ENCODE measurements at regions not wholly inside any gene's neighbourhood (a gene's known extent, or its start where the extent isn't known, plus 50 kb on each side); places are given as distances from the start of the nearest gene placed in this dataset.

GRCh38 chr7:113799896-113800295, 118.9 kb downstream of the PPP1R3A start:
- Histone ChIP-seq H3K36me3 (ENCODE audit: insufficient read depth) (no peaks in the 10 kb centered on the region), H3K4me3 (ENCODE audit: low read depth, low read length) (no peak overlapping the region), H3K4me1 (ENCODE audit: insufficient read depth) (no peaks in the 10 kb centered on the region), H3K27ac (ENCODE audit: low read depth) (no peak overlapping the region)
- no peak for DNase-seq (ENCODE audit: extremely low spot score)
- WGBS: 78% methylated on average over 3 of the region's 3 CpGs

GRCh38 chr7:113797420-113798010, 121.3 kb downstream of the PPP1R3A start:
- 77% methylated on average over 2 of the region's 2 CpGs for WGBS
- no peaks in the 10 kb centered on the region for H3K36me3 ChIP-seq (ENCODE audit: insufficient read depth)
- no peaks in the 10 kb centered on the region for H3K4me1 ChIP-seq (ENCODE audit: insufficient read depth)
- H3K4me3 ChIP-seq (ENCODE audit: low read depth, low read length): no peak overlapping the region
- no peak overlapping the region for H3K27ac ChIP-seq (ENCODE audit: low read depth)
- DNase-seq (ENCODE audit: extremely low spot score): no peak

GRCh38 chr7:113796557-113796956, 122.3 kb downstream of the PPP1R3A start:
- H3K27ac ChIP-seq (ENCODE audit: low read depth): no peak overlapping the region
- no peaks in the 10 kb centered on the region for H3K4me1 ChIP-seq (ENCODE audit: insufficient read depth)
- WGBS: 68% methylated on average over 2 of the region's 2 CpGs
- H3K36me3 ChIP-seq (ENCODE audit: insufficient read depth): no peaks in the 10 kb centered on the region
- H3K4me3 ChIP-seq (ENCODE audit: low read depth, low read length): no peak overlapping the region
- DNase-seq (ENCODE audit: extremely low spot score): no peak

GRCh38 chr7:113794573-113794972, 124.2 kb downstream of the PPP1R3A start:
- no peak for DNase-seq (ENCODE audit: extremely low spot score)
- WGBS: 73% methylated on average over 1 of the region's 1 CpG
- no peak overlapping the region for H3K4me3 ChIP-seq (ENCODE audit: low read depth, low read length)
- no peaks in the 10 kb centered on the region for H3K36me3 ChIP-seq (ENCODE audit: insufficient read depth)
- no peak overlapping the region for H3K27ac ChIP-seq (ENCODE audit: low read depth)
- H3K4me1 ChIP-seq (ENCODE audit: insufficient read depth): no peaks in the 10 kb centered on the region

- H3K27ac ChIP-seq (ENCODE audit: low read depth): no peak overlapping the region
- H3K4me1 ChIP-seq (ENCODE audit: insufficient read depth): no peaks in the 10 kb centered on the region
- no peaks in the 10 kb centered on the region for H3K36me3 ChIP-seq (ENCODE audit: insufficient read depth)
- no peak overlapping the region for H3K4me3 ChIP-seq (ENCODE audit: low read depth, low read length)
- no peak for DNase-seq (ENCODE audit: extremely low spot score)
- 81% methylated on average over 3 of the region's 3 CpGs for WGBS
Observed at GRCh38 chr7:113793171-113793570, 125.6 kb downstream of the PPP1R3A start.

GRCh38 chr7:113790025-113790424, 128.8 kb downstream of the PPP1R3A start:
- Histone ChIP-seq H3K4me3 (ENCODE audit: low read depth, low read length) (no peak overlapping the region), H3K4me1 (ENCODE audit: insufficient read depth) (no peaks in the 10 kb centered on the region), H3K27ac (ENCODE audit: low read depth) (no peak overlapping the region), H3K36me3 (ENCODE audit: insufficient read depth) (no peaks in the 10 kb centered on the region)
- 79% methylated on average over 4 of the region's 4 CpGs for WGBS
- DNase-seq (ENCODE audit: extremely low spot score): no peak

GRCh38 chr7:113787106-113787505, 131.7 kb downstream of the PPP1R3A start:
- no peak for DNase-seq (ENCODE audit: extremely low spot score)
- Histone ChIP-seq H3K36me3 (ENCODE audit: insufficient read depth) (no peaks in the 10 kb centered on the region), H3K4me1 (ENCODE audit: insufficient read depth) (no peaks in the 10 kb centered on the region), H3K4me3 (ENCODE audit: low read depth, low read length) (no peak overlapping the region), H3K27ac (ENCODE audit: low read depth) (no peak overlapping the region)
- WGBS: 91% methylated on average over 2 of the region's 2 CpGs

GRCh38 chr7:113784956-113785355, 133.9 kb downstream of the PPP1R3A start:
- H3K4me3 ChIP-seq (ENCODE audit: low read depth, low read length): no peak overlapping the region
- H3K36me3 ChIP-seq (ENCODE audit: insufficient read depth): no peaks in the 10 kb centered on the region
- H3K27ac ChIP-seq (ENCODE audit: low read depth): no peak overlapping the region
- WGBS: 89% methylated on average over 3 of the region's 3 CpGs
- H3K4me1 ChIP-seq (ENCODE audit: insufficient read depth): no peaks in the 10 kb centered on the region
- DNase-seq (ENCODE audit: extremely low spot score): no peak

- Histone ChIP-seq H3K4me3 (ENCODE audit: low read depth, low read length) (no peak overlapping the region), H3K27ac (ENCODE audit: low read depth) (no peak overlapping the region), H3K36me3 (ENCODE audit: insufficient read depth) (no peaks in the 10 kb centered on the region), H3K4me1 (ENCODE audit: insufficient read depth) (no peaks in the 10 kb centered on the region)
- DNase-seq (ENCODE audit: extremely low spot score): no peak
- WGBS: 52% methylated on average over 2 of the region's 2 CpGs
Observed at GRCh38 chr7:113784316-113784715, 134.5 kb downstream of the PPP1R3A start.

GRCh38 chr7:113783403-113783802, 135.4 kb downstream of the PPP1R3A start:
- no peaks in the 10 kb centered on the region for H3K36me3 ChIP-seq (ENCODE audit: insufficient read depth)
- WGBS: 92% methylated on average over 4 of the region's 4 CpGs
- no peak overlapping the region for H3K27ac ChIP-seq (ENCODE audit: low read depth)
- no peak overlapping the region for H3K4me3 ChIP-seq (ENCODE audit: low read depth, low read length)
- DNase-seq (ENCODE audit: extremely low spot score): no peak
- H3K4me1 ChIP-seq (ENCODE audit: insufficient read depth): no peaks in the 10 kb centered on the region

- no peaks in the 10 kb centered on the region for H3K4me1 ChIP-seq (ENCODE audit: insufficient read depth)
- H3K27ac ChIP-seq (ENCODE audit: low read depth): no peak overlapping the region
- DNase-seq (ENCODE audit: extremely low spot score): no peak
- WGBS: 89% methylated on average over 1 of the region's 1 CpG
- H3K36me3 ChIP-seq (ENCODE audit: insufficient read depth): no peaks in the 10 kb centered on the region
- H3K4me3 ChIP-seq (ENCODE audit: low read depth, low read length): no peak overlapping the region
Observed at GRCh38 chr7:113775804-113776203, 143.0 kb downstream of the PPP1R3A start.

GRCh38 chr7:113775401-113775800, 143.4 kb downstream of the PPP1R3A start:
- H3K4me3 ChIP-seq (ENCODE audit: low read depth, low read length): no peak overlapping the region
- H3K36me3 ChIP-seq (ENCODE audit: insufficient read depth): no peaks in the 10 kb centered on the region
- 64% methylated on average over 1 of the region's 1 CpG for WGBS
- H3K4me1 ChIP-seq (ENCODE audit: insufficient read depth): no peaks in the 10 kb centered on the region
- DNase-seq (ENCODE audit: extremely low spot score): no peak
- H3K27ac ChIP-seq (ENCODE audit: low read depth): no peak overlapping the region

GRCh38 chr7:113774182-113774807, 144.5 kb downstream of the PPP1R3A start:
- Histone ChIP-seq H3K27ac (ENCODE audit: low read depth) (no peak overlapping the region), H3K4me1 (ENCODE audit: insufficient read depth) (no peaks in the 10 kb centered on the region), H3K4me3 (ENCODE audit: low read depth, low read length) (no peak overlapping the region), H3K36me3 (ENCODE audit: insufficient read depth) (no peaks in the 10 kb centered on the region)
- DNase-seq (ENCODE audit: extremely low spot score): peak; percentile 2
- 40% methylated on average over 3 of the region's 3 CpGs for WGBS

GRCh38 chr7:113770146-113770738, 148.6 kb downstream of the PPP1R3A start:
- no peak overlapping the region for H3K27ac ChIP-seq (ENCODE audit: low read depth)

More at GRCh38 chr7:113770146-113770738, 148.6 kb downstream of the PPP1R3A start:
- H3K4me1 ChIP-seq (ENCODE audit: insufficient read depth): no peaks in the 10 kb centered on the region
- no peak overlapping the region for H3K4me3 ChIP-seq (ENCODE audit: low read depth, low read length)
- no peaks in the 10 kb centered on the region for H3K36me3 ChIP-seq (ENCODE audit: insufficient read depth)
- WGBS: 93% methylated on average over 12 of the region's 12 CpGs
- no peak for DNase-seq (ENCODE audit: extremely low spot score)

Measured in urinary bladder (tissue), 3 donors.